GM21528 (cell line): ENCODE measurements at regions not wholly inside any gene's neighbourhood (a gene's known extent, or its start where the extent isn't known, plus 50 kb on each side); places are given as distances from the start of the nearest gene placed in this dataset.

Experiments used
- ATAC-seq: cut with Tn5 transposase; IDR thresholded peaks from one replicate; pipeline ENCODE4 v1.9.1; 2021; ENCODE audit warnings: mild to moderate bottlenecking, moderate library complexity; ENCODE audit not compliant: unreplicated experiment, low FRiP score

GRCh38 chr20:50242548-50242862 lies 51.9 kb downstream of the CEBPB start:
- ATAC-seq = no peak

- ATAC-seq = no peak
Observed at GRCh38 chr20:50242863-50243609, 52.4 kb downstream of the CEBPB start.

GRCh38 chr20:50243610-50244351 lies 53.2 kb downstream of the CEBPB start:
- ATAC-seq = no peak

GRCh38 chr20:50244352-50245149 lies 53.9 kb downstream of the CEBPB start:
- no peak for ATAC-seq

GRCh38 chr20:50245498-50246366 lies 55.1 kb downstream of the CEBPB start:
- no peak for ATAC-seq

GRCh38 chr20:50246367-50247195 lies 56.0 kb downstream of the CEBPB start:
- ATAC-seq = no peak

- ATAC-seq = no peak
Observed at GRCh38 chr20:50247196-50248094, 56.8 kb downstream of the CEBPB start.

- ATAC-seq = no peak
Observed at GRCh38 chr20:50248104-50248641, 57.5 kb downstream of the CEBPB start.

- ATAC-seq = no peak
Observed at GRCh38 chr20:50249447-50250388, 59.1 kb downstream of the CEBPB start.

GRCh38 chr20:50250679-50251382 lies 60.2 kb downstream of the CEBPB start:
- no peak for ATAC-seq

GRCh38 chr20:50251383-50251748 lies 60.7 kb downstream of the CEBPB start:
- ATAC-seq = no peak

- no peak for ATAC-seq
Observed at GRCh38 chr20:50251992-50252511, 61.4 kb downstream of the CEBPB start.

- ATAC-seq = no peak
Observed at GRCh38 chr20:50252701-50253100, 62.1 kb downstream of the CEBPB start.

- ATAC-seq = no peak
Observed at GRCh38 chr20:50253101-50253500, 62.5 kb downstream of the CEBPB start.

- no peak for ATAC-seq
Observed at GRCh38 chr20:50254466-50255079, 63.9 kb downstream of the CEBPB start.

GRCh38 chr20:50256577-50256976 lies 65.9 kb downstream of the CEBPB start:
- ATAC-seq = no peak
